GM18519 (cell line): ENCODE measurements at regions not wholly inside any gene's neighbourhood (a gene's known extent, or its start where the extent isn't known, plus 50 kb on each side); places are given as distances from the start of the nearest gene placed in this dataset.

ENCODE experiments used
- ATAC-seq: cut with Tn5 transposase; IDR thresholded peaks from one replicate; pipeline ENCODE4 v1.9.1; 2021; ENCODE audit warnings: mild to moderate bottlenecking, moderate library complexity; ENCODE audit not compliant: unreplicated experiment, low FRiP score

- no peak for ATAC-seq
Measured at GRCh38 chr6:14831070-14831469, 414.8 kb upstream of the JARID2 start.

DNA sequence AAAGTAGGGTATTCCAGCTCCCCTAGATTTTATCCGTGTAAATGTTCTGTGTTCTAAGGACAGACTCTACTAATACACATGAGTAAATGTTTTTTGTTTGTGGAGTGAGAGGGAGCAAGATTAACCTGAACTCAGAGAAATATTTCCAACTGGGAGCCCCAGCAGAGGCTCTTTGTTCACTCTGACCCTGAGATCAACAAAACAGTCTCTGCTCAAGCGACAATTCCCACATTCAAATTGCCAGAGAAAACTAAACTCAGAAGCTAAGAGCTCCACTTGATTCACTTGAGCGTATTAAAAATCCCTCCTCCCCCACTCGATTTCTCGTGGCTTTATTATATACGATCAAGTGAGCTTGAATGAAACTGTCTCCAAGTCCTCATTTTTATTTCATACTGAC, 413.9 kb upstream of the JARID2 start:
- no peak for ATAC-seq

DNA sequence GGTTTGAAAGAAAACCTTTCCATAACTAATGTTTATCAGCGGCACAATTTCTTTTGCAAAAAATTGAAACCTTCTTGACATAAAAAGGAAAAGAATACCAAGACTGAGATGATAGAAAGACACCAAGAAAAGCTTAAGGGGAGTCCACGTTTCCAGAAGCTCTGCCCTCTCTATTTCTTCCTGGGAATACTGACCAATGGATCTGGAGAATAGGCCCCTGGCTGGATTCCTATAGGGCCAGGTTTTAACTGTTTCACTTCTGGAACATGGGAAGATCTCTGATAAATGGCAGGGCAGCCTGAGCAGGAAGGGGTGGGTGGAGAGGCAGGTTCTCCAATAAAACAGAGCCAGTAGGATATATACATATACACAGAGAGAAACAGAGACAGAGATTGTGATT, 413.4 kb upstream of the JARID2 start:
- ATAC-seq, result no peak

DNA sequence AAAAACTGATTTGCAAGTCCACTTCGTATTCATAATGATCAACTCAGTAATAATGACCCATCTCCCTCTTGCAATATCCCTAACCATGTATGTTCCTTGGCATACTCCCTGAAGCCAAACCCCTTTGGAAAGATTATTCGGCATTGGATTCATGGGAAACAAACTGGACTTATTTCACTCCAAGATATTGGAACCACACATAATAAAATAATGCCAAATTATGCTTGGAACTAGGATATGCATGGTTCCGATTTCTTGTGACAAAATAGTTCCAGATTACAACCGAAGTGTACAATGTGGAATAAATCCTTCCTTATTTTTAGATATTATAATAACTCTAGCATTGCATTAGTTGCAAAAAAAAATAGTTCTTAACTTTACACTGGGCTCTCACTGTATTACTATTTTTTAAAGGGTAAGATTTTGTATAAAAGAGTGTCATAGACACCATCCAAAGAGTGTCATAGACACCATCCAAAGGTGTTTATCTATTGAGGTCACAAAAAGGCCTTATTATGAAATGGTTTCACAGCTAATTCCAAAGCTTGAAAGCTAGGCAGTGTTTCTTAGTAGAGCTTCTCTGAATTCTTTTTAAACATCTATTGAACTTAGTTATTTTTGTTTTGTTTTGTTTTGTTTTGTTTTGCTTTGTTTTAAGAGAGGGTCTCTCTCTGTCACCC, 410.9 kb upstream of the JARID2 start:
- ATAC-seq, result no peak

DNA sequence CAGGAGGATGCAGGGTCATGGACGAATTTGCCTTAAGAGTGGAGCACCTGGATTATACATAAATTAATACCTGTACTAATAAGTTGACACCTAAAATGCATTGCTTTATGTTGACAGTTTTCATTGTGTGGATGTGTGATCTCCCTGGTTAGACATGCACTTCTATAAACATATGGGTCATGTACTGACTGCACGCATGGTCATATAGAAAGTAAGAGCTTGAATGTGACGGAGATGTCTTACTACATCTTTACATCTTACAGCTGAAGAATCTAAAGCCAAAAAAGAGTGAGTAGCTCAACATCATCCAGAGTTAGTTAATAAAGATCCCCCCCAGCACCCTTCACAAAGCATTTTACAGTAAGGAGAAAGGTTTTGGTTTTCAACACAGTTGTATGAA, 408.4 kb upstream of the JARID2 start:
- ATAC-seq, result no peak

- ATAC-seq, result no peak
Measured at GRCh38 chr6:14838133-14838583, 407.7 kb upstream of the JARID2 start.

GRCh38 chr6:14841901-14842421, 403.9 kb upstream of the JARID2 start:
- no peak for ATAC-seq

DNA sequence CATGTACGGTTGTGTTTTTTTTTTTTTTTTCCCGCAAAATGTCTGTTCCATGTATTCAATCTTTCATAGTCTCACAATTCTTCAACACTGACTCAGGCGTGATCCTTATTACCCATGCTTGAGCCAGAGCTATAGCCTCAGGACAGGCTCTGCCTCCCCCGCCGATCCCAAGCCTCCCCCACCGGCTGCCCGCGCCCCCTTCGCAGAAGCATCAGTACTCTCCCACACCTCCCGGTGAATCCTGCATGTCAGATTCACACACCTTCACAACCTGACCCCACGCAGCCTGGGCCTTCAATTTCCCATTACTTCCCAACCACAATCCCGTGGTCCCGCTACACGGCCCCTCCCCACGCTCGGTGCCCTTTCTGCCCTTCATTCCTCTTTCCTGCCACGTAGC, 401.5 kb upstream of the JARID2 start:
- ATAC-seq, result no peak

DNA sequence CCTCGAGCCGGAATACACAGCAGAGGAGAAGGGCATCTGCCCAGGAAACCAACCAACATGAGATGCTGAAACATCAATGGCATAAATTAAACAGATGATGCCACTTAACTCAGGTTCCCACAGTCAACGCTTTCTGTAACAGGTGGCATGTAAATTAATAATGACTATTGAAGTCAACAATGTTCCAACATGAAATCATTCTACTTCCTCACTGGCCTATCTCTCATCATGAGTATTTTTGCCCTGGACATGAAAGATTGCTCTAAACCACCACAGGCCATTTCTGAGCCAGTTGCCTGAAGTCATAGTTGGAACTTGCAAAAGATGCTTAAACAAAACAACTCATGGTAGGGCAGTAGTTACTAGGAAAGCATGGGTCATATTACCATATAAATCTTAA, 397.9 kb upstream of the JARID2 start:
- ATAC-seq, result no peak

GRCh38 chr6:14849185-14849584, 396.7 kb upstream of the JARID2 start:
- ATAC-seq, result no peak

DNA sequence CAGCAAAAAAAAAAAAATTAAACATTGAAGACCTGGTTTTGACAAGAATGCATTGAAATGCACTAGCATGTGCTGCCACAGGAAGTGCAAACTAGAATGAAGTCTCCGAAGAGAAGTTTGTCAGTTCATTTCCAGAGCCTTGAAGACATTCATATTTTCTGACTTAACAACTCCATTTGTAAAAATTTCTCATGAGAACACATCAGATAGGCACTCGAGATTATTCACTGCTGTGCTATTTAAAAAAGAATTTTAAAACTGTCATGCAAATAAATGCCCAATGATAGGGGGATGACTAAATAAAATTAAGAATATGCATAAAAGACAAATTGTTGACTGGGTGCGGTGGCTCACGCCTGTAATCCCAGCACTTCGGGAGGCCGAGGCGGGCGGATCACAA, 394.6 kb upstream of the JARID2 start:
- no peak for ATAC-seq

GRCh38 chr6:14852375-14852774, 393.5 kb upstream of the JARID2 start:
- no peak for ATAC-seq

DNA sequence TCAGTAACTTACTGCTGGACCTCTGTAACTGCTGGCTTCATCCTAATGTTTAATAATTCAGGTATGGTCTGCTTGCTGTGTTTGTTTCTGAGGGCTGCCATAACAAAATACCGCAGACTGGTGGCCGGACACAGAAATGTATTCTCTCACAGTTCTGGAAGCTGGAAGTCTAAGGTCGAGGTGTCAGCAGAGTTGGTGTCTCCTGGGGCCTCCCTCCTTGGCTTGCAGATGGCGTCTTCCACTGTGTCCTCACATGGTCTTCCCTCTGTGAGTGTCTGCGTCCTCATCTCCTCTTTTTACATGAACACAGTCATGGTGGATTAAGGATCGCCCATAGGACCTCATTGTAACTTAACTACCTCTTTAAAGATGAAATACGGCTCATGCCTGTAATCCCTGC, 389.7 kb upstream of the JARID2 start:
- no peak for ATAC-seq

GRCh38 chr6:14857001-14857400, 388.9 kb upstream of the JARID2 start:
- no peak for ATAC-seq

DNA sequence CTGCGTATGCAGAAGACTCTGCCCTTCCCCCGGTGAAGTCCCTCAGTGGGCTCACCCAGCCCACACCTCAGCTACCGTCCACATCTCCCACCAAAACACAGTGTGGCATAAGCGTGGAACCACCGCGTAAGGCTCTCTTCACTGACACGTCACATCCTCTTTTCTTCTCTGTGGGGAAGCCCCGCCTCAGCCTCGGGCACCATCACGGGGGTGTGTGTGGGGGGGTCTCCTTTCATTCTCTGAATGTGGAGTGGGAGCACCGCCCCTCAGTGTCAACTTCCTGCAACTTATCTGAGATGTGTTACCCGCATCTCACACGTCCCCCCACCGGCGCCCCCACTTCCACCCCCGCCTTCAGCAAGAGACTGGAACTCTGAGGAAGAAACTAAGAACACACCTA, 388.4 kb upstream of the JARID2 start:
- no peak for ATAC-seq

DNA sequence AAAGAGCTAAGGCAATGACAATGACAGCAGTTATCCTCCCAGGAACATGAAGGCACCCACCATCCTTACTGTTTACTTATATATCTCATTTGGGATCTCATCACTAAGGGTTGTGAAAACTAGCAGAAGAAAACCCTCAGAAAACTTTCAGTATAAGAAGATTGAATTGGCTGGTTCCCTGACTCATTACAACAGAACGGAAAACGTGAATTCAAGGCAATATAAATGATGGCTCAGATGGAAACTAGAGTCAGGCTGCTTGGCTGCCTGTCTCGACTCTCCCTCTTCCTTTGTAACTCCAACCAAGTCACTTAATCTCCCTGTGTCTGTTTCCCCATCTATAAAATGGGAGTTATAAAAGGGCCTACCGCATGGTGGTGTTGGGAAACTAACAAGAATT, 387.1 kb upstream of the JARID2 start:
- ATAC-seq, result no peak

DNA sequence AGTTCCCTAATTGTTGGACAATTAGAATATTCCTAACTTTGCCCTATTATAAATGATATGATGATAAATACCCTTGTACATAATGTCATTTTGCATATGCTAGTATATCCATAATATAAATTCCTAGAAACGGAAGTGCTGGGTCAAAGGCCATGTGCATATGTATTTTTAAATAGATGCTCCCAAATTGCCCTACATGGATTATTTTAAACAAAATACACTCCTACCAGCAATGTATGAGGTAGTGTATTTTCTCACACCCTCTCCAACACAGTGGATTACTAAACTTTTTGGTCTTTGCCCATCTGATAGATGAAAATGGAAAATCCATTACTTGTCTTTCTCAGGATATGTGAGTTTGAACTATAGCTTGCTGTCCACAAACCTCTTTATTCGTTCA, 385.1 kb upstream of the JARID2 start:
- no peak for ATAC-seq

GRCh38 chr6:14861491-14861943, 384.4 kb upstream of the JARID2 start:
- ATAC-seq, result no peak

DNA sequence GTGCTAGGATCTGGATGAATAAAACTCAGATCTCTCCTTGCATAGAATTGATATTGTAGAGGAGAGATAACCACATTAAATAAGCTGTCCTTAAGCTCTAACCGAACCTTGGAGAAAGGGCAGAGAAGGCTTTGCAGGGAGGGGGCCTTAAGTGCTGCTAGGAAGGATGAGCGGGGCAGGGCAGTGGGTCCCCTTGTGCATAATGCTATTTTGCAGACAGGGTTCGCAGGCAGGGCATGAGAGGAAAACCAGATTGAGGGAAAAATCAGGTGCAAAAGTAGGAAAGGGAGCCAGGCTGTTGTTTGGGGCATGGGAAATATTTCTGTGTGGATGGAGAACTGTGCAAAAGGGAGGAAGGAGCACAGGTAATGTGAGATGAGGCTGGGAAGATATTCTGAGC, 383.0 kb upstream of the JARID2 start:
- no peak for ATAC-seq

- ATAC-seq, result no peak
Measured at GRCh38 chr6:14863902-14864850, 381.7 kb upstream of the JARID2 start.

- ATAC-seq, result no peak
Measured at GRCh38 chr6:14865531-14866100, 380.3 kb upstream of the JARID2 start.
